ENCODE measurements at regions not wholly inside any gene's neighbourhood (a gene's known extent, or its start where the extent isn't known, plus 50 kb on each side); places are given as distances from the start of the nearest gene placed in this dataset.
A peak's percentile ranks its signal among the peaks of the same experiment; 100 is the strongest.
"Not testable (repeated sequence)": the region's sequence is repeated elsewhere in the genome, so short reads cannot be mapped to it uniquely, and the experiment has no call there.

DNA sequence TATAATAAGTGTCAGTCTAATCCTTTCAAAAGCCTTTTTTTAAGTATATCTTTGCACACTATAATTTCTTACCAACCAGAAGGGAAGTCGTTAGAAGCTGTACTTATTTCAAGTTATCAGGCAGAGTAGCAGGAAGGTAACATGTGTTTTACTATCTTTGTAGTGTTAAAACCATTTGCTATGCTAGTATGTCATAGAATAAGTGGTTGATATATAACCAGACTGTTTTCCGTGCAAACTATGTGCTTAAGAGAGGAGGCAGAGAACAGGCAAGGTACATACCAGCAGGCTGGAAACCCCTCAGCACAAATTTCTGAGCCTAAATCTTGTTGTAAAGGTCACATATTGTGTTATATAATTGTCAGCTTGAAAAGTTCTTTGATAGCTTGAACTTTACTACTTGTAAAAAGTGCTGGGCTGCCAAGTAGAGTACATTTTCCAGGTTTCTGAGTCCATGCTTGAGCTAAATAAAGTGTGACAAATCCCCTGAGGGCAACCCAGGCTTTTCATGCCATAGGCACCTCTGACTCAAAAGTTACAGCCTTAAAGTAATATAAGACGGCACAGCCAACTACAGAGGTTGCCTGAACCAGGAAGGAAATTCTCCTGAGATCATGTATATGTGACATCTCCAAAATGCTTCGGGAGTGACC, 1297.4 kb downstream of the PCDH9 start:
- no peak for TF ChIP-seq CTCF (conservative IDR thresholded peaks at IDR 0.05)
- no peak overlapping the region for H3K27ac ChIP-seq

- TF ChIP-seq CTCF (conservative IDR thresholded peaks at IDR 0.05) = no peak
- no peak overlapping the region for H3K27ac ChIP-seq
These were observed 1298.1 kb downstream of the PCDH9 start for GRCh38 chr13:65932013-65932412.

GRCh38 chr13:65929436-65929835, 1300.7 kb downstream of the PCDH9 start:
- no peak for TF ChIP-seq CTCF (conservative IDR thresholded peaks at IDR 0.05)
- no peak overlapping the region for H3K27ac ChIP-seq

DNA sequence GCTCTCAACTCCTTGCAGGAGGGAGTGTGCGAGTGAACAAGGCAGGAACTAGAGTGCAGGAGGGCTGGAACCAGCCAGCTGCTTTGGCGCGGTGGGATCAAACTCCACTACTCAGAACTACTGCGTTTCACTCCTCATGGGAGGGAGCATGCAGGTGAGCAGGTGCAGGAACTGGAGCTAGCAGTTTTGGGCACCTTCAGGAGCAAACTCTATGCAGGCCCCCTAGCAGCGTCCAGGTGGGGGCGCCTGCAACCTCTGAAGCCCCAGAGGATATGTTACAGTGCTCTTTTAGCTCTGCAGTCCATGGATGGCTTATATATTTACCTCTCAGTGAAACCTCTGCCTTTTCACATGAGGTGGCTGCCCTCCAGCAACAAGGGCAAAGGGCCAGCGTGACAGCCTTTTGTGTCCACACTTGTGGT, 1303.4 kb downstream of the PCDH9 start:
- no peak overlapping the region for H3K27ac ChIP-seq
- peak; percentile 63 for TF ChIP-seq CTCF (conservative IDR thresholded peaks at IDR 0.05)

DNA sequence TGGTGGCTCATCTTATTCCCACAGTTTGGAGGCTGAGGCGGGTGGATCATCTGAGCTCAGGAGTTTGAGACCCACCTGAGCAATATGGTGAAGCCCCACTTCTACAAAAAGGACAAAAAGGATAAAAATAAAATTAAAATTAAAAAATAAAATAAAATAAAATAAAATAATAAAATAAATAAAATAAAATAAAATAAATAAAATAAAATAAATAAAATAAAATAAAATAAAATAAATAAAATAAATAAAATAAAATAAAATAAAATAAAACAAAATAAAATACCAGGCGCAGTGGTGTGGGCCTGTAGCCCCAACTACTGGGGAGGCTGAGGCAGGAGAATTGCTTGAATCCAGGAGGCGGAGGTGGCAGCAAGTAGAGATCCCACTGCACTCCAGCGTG, 1307.3 kb downstream of the PCDH9 start:
- not testable (repeated sequence) for H3K27ac ChIP-seq

DNA sequence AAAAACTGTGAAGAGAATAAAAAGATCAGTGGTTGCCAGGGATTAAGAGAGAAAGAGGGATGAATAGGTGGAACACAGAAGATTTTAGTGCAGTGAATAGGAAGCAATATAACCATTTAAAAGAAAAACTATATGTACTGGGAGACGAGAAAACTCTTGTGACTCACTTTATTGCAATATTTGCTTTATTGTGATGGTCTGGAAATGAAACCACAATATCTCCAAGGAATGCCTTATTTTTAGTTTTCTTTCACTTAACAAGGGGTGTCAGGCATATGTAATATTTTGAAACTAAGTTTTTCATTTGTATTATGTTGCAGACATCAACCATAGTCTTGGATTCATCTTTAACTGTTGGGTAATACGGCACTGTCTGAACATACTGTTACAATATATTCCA, 1308.2 kb downstream of the PCDH9 start:
- TF ChIP-seq CTCF (conservative IDR thresholded peaks at IDR 0.05) = no peak
- H3K27ac ChIP-seq = no peak overlapping the region

GRCh38 chr13:65917731-65918130, 1312.4 kb downstream of the PCDH9 start:
- no peak for TF ChIP-seq CTCF (conservative IDR thresholded peaks at IDR 0.05)
- H3K27ac ChIP-seq = no peak overlapping the region

- H3K27ac ChIP-seq = no peak overlapping the region
- TF ChIP-seq CTCF (conservative IDR thresholded peaks at IDR 0.05) = no peak
These were observed 1314.9 kb downstream of the PCDH9 start for GRCh38 chr13:65915195-65915594.
